Activated CD8-positive, alpha-beta memory T cell treated with anti-CD3 and anti-CD28 coated beads, Interleukin-2, amount 50 U/mL, for 4 hours (primary cell): ENCODE measurements at regions not wholly inside any gene's neighbourhood (a gene's known extent, or its start where the extent isn't known, plus 50 kb on each side); places are given as distances from the start of the nearest gene placed in this dataset.
"Not testable (repeated sequence)": the region's sequence is repeated elsewhere in the genome, so short reads cannot be mapped to it uniquely, and the experiment has no call there.

Experiments used
- DNase-seq: peaks from one replicate; pipeline ENCODE4 v3.0.0-alpha.2; 2020

GRCh38 chr7:51386806-51387568, 70.4 kb upstream of the COBL start:
- DNase-seq = not testable (repeated sequence)

GRCh38 chr7:51386184-51386583, 69.6 kb upstream of the COBL start:
- DNase-seq = not testable (repeated sequence)

GRCh38 chr7:51382243-51382642, 65.6 kb upstream of the COBL start:
- not testable (repeated sequence) for DNase-seq

- no peak for DNase-seq
Observed at GRCh38 chr7:51376420-51377092, 59.9 kb upstream of the COBL start.

GRCh38 chr7:51374936-51375335, 58.3 kb upstream of the COBL start:
- DNase-seq = no peak

- DNase-seq = not testable (repeated sequence)
Observed at GRCh38 chr7:51373607-51374006, 57.0 kb upstream of the COBL start.

GRCh38 chr7:51369746-51370145, 53.1 kb upstream of the COBL start:
- DNase-seq = no peak

GRCh38 chr7:51369228-51369627, 52.6 kb upstream of the COBL start:
- DNase-seq = not testable (repeated sequence)

- DNase-seq = no peak
Observed at GRCh38 chr7:51368334-51368733, 51.7 kb upstream of the COBL start.

GRCh38 chr7:51367614-51367968, 51.0 kb upstream of the COBL start:
- DNase-seq = no peak

GRCh38 chr7:51366930-51367613, 50.5 kb upstream of the COBL start:
- no peak for DNase-seq
